ENCODE measurements at regions not wholly inside any gene's neighbourhood (a gene's known extent, or its start where the extent isn't known, plus 50 kb on each side); places are given as distances from the start of the nearest gene placed in this dataset.

DNA sequence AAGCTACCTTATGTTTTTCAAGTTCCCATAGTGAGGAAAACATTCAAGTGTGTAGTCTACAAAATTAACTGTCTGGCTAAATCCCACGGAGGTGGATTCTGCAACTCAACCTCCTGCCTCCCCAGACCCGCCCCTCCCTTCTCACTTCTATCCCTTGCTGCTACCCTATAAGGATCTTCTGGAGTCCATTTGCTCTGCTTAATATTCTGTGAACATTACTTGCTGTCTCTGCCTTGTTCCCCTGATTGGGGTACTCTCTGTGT is 163.2 kb downstream of the KCNE4 start:
- Histone ChIP-seq H3K27ac (peak overlapping the region in 3 of 4 donors; percentile 24 to 53 (median 47)), H3K4me1 (peaks cover 0 to 15% (median 0%) of the 10 kb centered on the region in 3 donors), H3K36me3 (no peaks in the 10 kb centered on the region), H3K9me3 (peaks cover 0 to 11% (median 0%) of the 10 kb centered on the region in 3 donors), H3K4me3 (no peak overlapping the region), H3K27me3 (no peaks in the 10 kb centered on the region)
- TF ChIP-seq EP300 (IDR thresholded peaks at IDR 0.05) (no peak), POLR2AphosphoS5 (IDR thresholded peaks at IDR 0.05) (no peak), POLR2A (IDR thresholded peaks at IDR 0.05) (no peak)
- TF ChIP-seq, protein P1, sequence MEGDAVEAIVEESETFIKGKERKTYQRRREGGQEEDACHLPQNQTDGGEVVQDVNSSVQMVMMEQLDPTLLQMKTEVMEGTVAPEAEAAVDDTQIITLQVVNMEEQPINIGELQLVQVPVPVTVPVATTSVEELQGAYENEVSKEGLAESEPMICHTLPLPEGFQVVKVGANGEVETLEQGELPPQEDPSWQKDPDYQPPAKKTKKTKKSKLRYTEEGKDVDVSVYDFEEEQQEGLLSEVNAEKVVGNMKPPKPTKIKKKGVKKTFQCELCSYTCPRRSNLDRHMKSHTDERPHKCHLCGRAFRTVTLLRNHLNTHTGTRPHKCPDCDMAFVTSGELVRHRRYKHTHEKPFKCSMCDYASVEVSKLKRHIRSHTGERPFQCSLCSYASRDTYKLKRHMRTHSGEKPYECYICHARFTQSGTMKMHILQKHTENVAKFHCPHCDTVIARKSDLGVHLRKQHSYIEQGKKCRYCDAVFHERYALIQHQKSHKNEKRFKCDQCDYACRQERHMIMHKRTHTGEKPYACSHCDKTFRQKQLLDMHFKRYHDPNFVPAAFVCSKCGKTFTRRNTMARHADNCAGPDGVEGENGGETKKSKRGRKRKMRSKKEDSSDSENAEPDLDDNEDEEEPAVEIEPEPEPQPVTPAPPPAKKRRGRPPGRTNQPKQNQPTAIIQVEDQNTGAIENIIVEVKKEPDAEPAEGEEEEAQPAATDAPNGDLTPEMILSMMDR (IDR thresholded peaks at IDR 0.05), result no peak
- 11 to 40% methylated on average over 1 to 2 of the region's 2 CpGs for WGBS, 2 donors (ENCODE audit: low coverage in 1 of 2)
- no peak for ATAC-seq

DNA sequence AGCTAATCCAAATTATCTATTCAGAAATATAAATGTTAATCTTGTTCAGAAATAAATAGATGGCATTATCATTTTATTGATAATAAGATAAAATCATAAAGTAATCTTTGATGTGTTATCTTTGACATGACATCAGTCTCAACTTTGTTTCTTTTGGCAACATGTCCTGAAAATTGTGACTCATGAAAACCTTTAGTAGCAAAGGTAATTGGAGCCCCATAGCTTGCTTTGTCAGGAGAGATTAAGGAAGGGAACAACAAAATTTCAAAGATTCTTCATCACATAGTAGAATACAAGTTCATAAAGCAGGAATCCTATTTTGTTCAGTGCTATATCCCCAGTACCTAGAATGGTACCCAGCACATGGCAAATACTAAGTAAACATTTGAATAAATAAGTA is 165.4 kb downstream of the KCNE4 start:
- Histone ChIP-seq H3K9me3 (no peaks in the 10 kb centered on the region), H3K27ac (no peak overlapping the region), H3K36me3 (no peaks in the 10 kb centered on the region), H3K4me1 (peaks cover 0 to 15% (median 0%) of the 10 kb centered on the region in 3 donors), H3K4me3 (no peak overlapping the region), H3K27me3 (no peaks in the 10 kb centered on the region)
- no peak for ATAC-seq
- no peak for TF ChIP-seq POLR2A (IDR thresholded peaks at IDR 0.05)
- TF ChIP-seq POLR2AphosphoS5 (IDR thresholded peaks at IDR 0.05), result no peak
- TF ChIP-seq EP300 (IDR thresholded peaks at IDR 0.05), result no peak
- TF ChIP-seq, protein P1 (IDR thresholded peaks at IDR 0.05), result no peak

DNA sequence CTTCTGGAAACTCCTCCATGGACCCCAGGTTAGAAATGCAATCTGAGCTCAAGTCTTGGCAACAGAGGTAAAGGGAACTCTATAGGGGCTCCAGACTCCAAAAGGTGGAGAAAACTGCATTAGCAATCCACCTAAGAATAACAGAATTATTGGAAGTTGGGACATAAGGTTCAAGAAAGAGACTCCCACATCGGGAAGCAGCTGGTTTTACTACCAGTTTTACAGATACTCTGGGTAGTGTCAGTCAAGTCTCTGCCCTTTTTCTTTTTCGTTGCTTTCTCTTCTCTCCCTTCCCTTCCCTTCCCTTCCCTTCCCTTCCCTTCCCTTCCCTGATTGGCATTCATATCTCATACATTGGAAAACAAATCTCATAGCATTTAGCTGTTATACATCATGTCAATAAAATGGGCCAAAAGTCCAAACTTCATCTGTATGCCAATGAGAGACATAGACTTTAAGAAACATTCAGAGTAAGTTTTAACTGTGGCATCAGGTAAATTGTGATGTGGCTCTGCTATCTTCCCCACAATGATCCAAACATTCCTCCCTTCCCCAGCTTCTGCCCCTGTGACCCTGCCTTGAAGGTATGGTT is 166.7 kb downstream of the KCNE4 start:
- WGBS, 2 donors (ENCODE audit: low coverage in 1 of 2), result 67 to 75% methylated on average over 2 of the region's 2 CpGs
- Histone ChIP-seq H3K4me1 (peaks cover 0 to 15% (median 0%) of the 10 kb centered on the region in 3 donors), H3K27me3 (no peaks in the 10 kb centered on the region), H3K36me3 (no peaks in the 10 kb centered on the region), H3K9me3 (no peaks in the 10 kb centered on the region), H3K4me3 (no peak overlapping the region), H3K27ac (no peak overlapping the region)
- TF ChIP-seq EP300 (IDR thresholded peaks at IDR 0.05) (no peak), POLR2AphosphoS5 (IDR thresholded peaks at IDR 0.05) (no peak), POLR2A (IDR thresholded peaks at IDR 0.05) (no peak)
- TF ChIP-seq, protein P1 (IDR thresholded peaks at IDR 0.05), result no peak
- ATAC-seq, result no peak

DNA sequence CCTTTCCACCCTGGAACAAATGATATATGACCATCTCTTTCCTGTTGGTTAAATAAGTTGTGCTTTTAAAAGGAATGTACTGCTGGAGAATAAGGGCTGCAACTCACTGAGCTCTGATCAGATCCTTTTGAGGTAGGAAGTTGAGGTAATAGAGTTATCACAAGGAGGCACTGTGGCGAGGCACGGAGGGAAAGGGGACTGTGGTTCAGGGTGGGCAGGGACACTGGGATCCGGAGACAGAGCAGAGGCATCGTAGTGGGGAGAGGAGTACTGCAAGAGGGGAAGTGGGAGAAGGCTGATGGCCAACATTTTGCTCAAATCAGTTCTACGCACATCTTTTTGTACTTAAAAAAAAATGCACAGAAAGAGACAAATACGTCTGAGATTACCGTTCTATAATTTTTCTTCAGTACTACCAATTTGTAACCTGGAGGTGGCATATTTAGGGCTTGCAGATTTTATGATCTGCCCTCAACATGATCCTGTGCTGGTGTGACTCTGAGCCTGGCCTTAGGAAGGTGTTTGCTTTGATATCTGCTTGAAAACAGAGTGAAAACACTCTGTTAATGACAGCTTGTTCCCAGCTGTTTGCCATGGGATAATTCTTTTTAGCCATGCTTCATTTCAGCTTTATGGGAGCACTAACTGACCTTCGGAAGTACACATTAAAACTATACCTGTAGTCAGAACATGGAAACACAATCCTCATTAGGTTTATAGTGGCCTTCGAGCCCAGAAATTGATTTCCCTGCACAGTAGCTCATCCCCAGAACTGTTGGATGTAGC is 168.1 kb downstream of the KCNE4 start:
- 78 to 81% methylated on average over 7 to 8 of the region's 9 CpGs for WGBS, 2 donors (ENCODE audit: low coverage in 1 of 2)
- H3K27ac ChIP-seq, result no peak overlapping the region
- H3K27me3 ChIP-seq, result no peaks in the 10 kb centered on the region
- no peak overlapping the region for H3K4me3 ChIP-seq
- no peak for ATAC-seq
- H3K4me1 ChIP-seq, result peaks cover 0 to 7% (median 0%) of the 10 kb centered on the region in 3 donors
- H3K9me3 ChIP-seq, result no peaks in the 10 kb centered on the region
- no peaks in the 10 kb centered on the region for H3K36me3 ChIP-seq
- no peak for TF ChIP-seq POLR2A (IDR thresholded peaks at IDR 0.05)
- TF ChIP-seq, protein P1 (IDR thresholded peaks at IDR 0.05), result no peak
- no peak for TF ChIP-seq EP300 (IDR thresholded peaks at IDR 0.05)
- no peak for TF ChIP-seq POLR2AphosphoS5 (IDR thresholded peaks at IDR 0.05)

DNA sequence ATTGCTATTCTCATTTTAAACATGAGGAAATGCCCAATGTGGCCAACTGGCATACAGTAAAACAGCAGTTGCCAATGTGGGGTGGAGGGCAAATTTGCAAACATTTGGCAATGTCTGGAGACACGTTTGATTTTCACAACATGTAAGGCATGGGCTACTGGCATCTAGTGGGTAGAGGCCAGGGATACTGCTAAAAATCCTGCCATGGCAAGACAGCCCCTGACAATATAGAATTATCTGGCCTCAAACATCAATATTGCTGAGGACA is 168.6 kb downstream of the KCNE4 start:
- H3K4me3 ChIP-seq, result no peak overlapping the region
- no peak for ATAC-seq
- no peaks in the 10 kb centered on the region for H3K36me3 ChIP-seq
- WGBS, 2 donors (ENCODE audit: low coverage in 1 of 2), result 56% methylated on average over 1 of the region's 1 CpG; no CpG with 5 or more reads in 1 of the 2 donors
- no peaks in the 10 kb centered on the region for H3K27me3 ChIP-seq
- H3K4me1 ChIP-seq, result peaks cover 0 to 2% (median 0%) of the 10 kb centered on the region in 3 donors
- no peak overlapping the region for H3K27ac ChIP-seq
- TF ChIP-seq EP300 (IDR thresholded peaks at IDR 0.05) (no peak), POLR2AphosphoS5 (IDR thresholded peaks at IDR 0.05) (no peak), POLR2A (IDR thresholded peaks at IDR 0.05) (no peak)
- TF ChIP-seq, protein P1 (IDR thresholded peaks at IDR 0.05), result no peak
- H3K9me3 ChIP-seq, result no peaks in the 10 kb centered on the region
